GM12878 (cell line): ENCODE measurements at regions not wholly inside any gene's neighbourhood (a gene's known extent, or its start where the extent isn't known, plus 50 kb on each side); places are given as distances from the start of the nearest gene placed in this dataset.

Experiments
- ASH2L ChIP-seq: fragments of 300-600, 200-600 bp; sonication (generic); IDR thresholded peaks from 2 replicates; pipeline ENCODE4 v1.6.1; 2017; ENCODE audit warnings: low read depth, mild to moderate bottlenecking, borderline replicate concordance
- ATF3 ChIP-seq: IDR thresholded peaks from 2 replicates; pipeline ENCODE4 v1.6.1; 2011; ENCODE audit warnings: low read depth, mild to moderate bottlenecking, low read length, moderate library complexity, borderline replicate concordance; ENCODE audit errors: extremely low read depth
- ATF7 ChIP-seq: fragments of 450-650 bp; IDR thresholded peaks from 2 replicates; pipeline ENCODE4 v1.6.1; 2016; ENCODE audit warnings: low read depth, mild to moderate bottlenecking
- BCLAF1 ChIP-seq: fragments of 450-650 bp; IDR thresholded peaks from 2 replicates; pipeline ENCODE4 v1.6.1; 2017; ENCODE audit warnings: antibody characterized with exemption, mild to moderate bottlenecking, moderate library complexity
- BRCA1 ChIP-seq: IDR thresholded peaks from 2 replicates; pipeline ENCODE4 v1.6.1; 2011; ENCODE audit warnings: low read depth, low read length, improper control_type of control experiment
- CBFB ChIP-seq: IDR thresholded peaks from 2 replicates; pipeline ENCODE4 v1.6.1; 2016; ENCODE audit warnings: antibody characterized with exemption, low read depth
- CREM ChIP-seq: IDR thresholded peaks from 2 replicates; pipeline ENCODE4 v1.6.1; 2014; ENCODE audit warnings: antibody characterized with exemption, low read depth
- IKZF2 ChIP-seq, 2 experiments: fragments of 450-650 bp; IDR thresholded peaks; 2 replicates each; pipeline ENCODE4 v1.6.1; 2017; ENCODE audit warnings: mild to moderate bottlenecking in 2 of 2, moderate library complexity in 2 of 2
- IRF4 ChIP-seq: IDR thresholded peaks from 2 replicates; pipeline ENCODE4 v1.6.1; 2011; ENCODE audit warnings: low read depth, low read length
- KDM1A ChIP-seq: fragments of 200-600 bp; sonication (generic); IDR thresholded peaks from 2 replicates; pipeline ENCODE4 v1.6.1; 2016; ENCODE audit warnings: borderline replicate concordance
- MEF2A ChIP-seq: IDR thresholded peaks from 2 replicates; pipeline ENCODE4 v1.6.1; 2011; ENCODE audit warnings: low read depth, mild to moderate bottlenecking, low read length, moderate library complexity; ENCODE audit not compliant: insufficient read depth
- PAX5 ChIP-seq: IDR thresholded peaks from 2 replicates; pipeline ENCODE4 v1.6.1; 2011; ENCODE audit warnings: low read depth, low read length, borderline replicate concordance
- PBX3 ChIP-seq: IDR thresholded peaks from 2 replicates; pipeline ENCODE4 v1.6.1; 2011; ENCODE audit warnings: mild to moderate bottlenecking, low read depth, low read length, moderate library complexity; ENCODE audit not compliant: insufficient replicate concordance
- PKNOX1 ChIP-seq: fragments of 450-650 bp; IDR thresholded peaks from 2 replicates; pipeline ENCODE4 v1.6.1; 2016; ENCODE audit warnings: mild to moderate bottlenecking
- RCOR1 ChIP-seq: conservative IDR thresholded peaks from 2 replicates; pipeline ENCODE4 v1.6.1; 2012; ENCODE audit warnings: low read depth, low read length, improper control_type of control experiment
- SREBF2 ChIP-seq: IDR thresholded peaks from 2 replicates; pipeline ENCODE4 v1.6.1; 2012; ENCODE audit warnings: mild to moderate bottlenecking, low read length
- TCF3 ChIP-seq: IDR thresholded peaks from 2 replicates; pipeline ENCODE4 v1.6.1; 2012; ENCODE audit warnings: low read depth, mild to moderate bottlenecking, low read length, borderline replicate concordance; ENCODE audit not compliant: insufficient read depth

GRCh38 chr2:64934530-64934929 is 54.7 kb upstream of the SLC1A4 start (continued):
- peak; percentile 22; the same call in 1 of the 2 replicates for TF ChIP-seq CREM
- TF ChIP-seq TCF3 = 0 out of 2 replicates have a peak, but pooled peaks have one; percentile 59
- TF ChIP-seq BCLAF1 = no peak
- TF ChIP-seq PBX3 = peak; percentile 82
- TF ChIP-seq ATF7 = no peak
- TF ChIP-seq PAX5 = peak; percentile 18; the same call in 1 of the 2 replicates
- TF ChIP-seq KDM1A = no peak
- TF ChIP-seq ASH2L = no peak
- TF ChIP-seq PKNOX1 = peak; percentile 80
- 0 out of 2 replicates have a peak, but pooled peaks have one; percentile 19 for TF ChIP-seq MEF2A
- 0 out of 2 replicates have a peak, but pooled peaks have one; percentile 20 for TF ChIP-seq CBFB
- TF ChIP-seq ATF3 = no peak
- 0 out of 2 replicates have a peak, but pooled peaks have one; percentile 31 for TF ChIP-seq IRF4
- TF ChIP-seq BRCA1 = no peak
- no peak for TF ChIP-seq SREBF2
- TF ChIP-seq RCOR1 = no peak
- TF ChIP-seq IKZF2 (IDR thresholded peaks at IDR 0.05) = no peak
